Liver (tissue), 8 donors: ENCODE measurements at regions not wholly inside any gene's neighbourhood (a gene's known extent, or its start where the extent isn't known, plus 50 kb on each side); places are given as distances from the start of the nearest gene placed in this dataset.

Source experiments
- DNase-seq: peaks from one replicate; pipeline ENCODE4 v3.0.0-alpha.2; 2017; ENCODE audit warnings: low spot score
- H3K27ac ChIP-seq, 2 donors: one replicate each; pipeline ENCODE4 v1.7.0; 2013; ENCODE audit warnings: inconsistent platforms in 2 of 2, low read length in 2 of 2, control low read depth in 1 of 2, low read depth in 1 of 2, mild to moderate bottlenecking in 1 of 2
- H3K27me3 ChIP-seq, 4 donors: one replicate each; pipeline versions ENCODE4 v1.6.1 to v1.7.0; 2013; ENCODE audit warnings: low read length in 3 of 4, inconsistent platforms in 1 of 4, mild to moderate bottlenecking in 1 of 4, moderate library complexity in 1 of 4; ENCODE audit not compliant: control insufficient read depth in 4 of 4, insufficient read depth in 4 of 4
- H3K36me3 ChIP-seq, 4 donors: one replicate each; pipeline versions ENCODE4 v1.6.1 to v1.7.0; 2013; ENCODE audit warnings: low read length in 3 of 4, mild to moderate bottlenecking in 3 of 4, low read depth in 1 of 4, moderate library complexity in 1 of 4; ENCODE audit not compliant: control insufficient read depth in 4 of 4, insufficient read depth in 3 of 4
- H3K4me1 ChIP-seq, 4 donors: one replicate each; pipeline versions ENCODE4 v1.6.1 to v1.7.0; 2013; ENCODE audit warnings: low read length in 3 of 4, mild to moderate bottlenecking in 3 of 4, moderate library complexity in 1 of 4; ENCODE audit not compliant: control insufficient read depth in 4 of 4, insufficient read depth in 4 of 4
- H3K4me3 ChIP-seq, 3 donors: one replicate each; pipeline versions ENCODE4 v1.6.1 to v1.7.0; 2013; ENCODE audit warnings: low read length in 3 of 3, control low read depth in 1 of 3, low read depth in 1 of 3, mild to moderate bottlenecking in 1 of 3
- H3K9ac ChIP-seq, 2 donors: one replicate each; pipeline ENCODE4 v1.7.0; 2013; ENCODE audit warnings: low read length in 2 of 2, mild to moderate bottlenecking in 2 of 2, moderate library complexity in 2 of 2, control low read depth in 1 of 2, low read depth in 1 of 2
- H3K9me3 ChIP-seq, 4 donors: one replicate each; pipeline versions ENCODE4 v1.6.1 to v1.7.0; 2013; ENCODE audit warnings: low read length in 3 of 4; ENCODE audit not compliant: control insufficient read depth in 4 of 4
- CTCF ChIP-seq: fragments of 150-350 bp; IDR thresholded peaks from 2 replicates; pipeline ENCODE4 v1.5.1; 2017; ENCODE audit warnings: improper control_type of control experiment, low read depth, low read length; ENCODE audit not compliant: missing input control
- EGR1 ChIP-seq, 2 donors: IDR thresholded peaks; 2 replicates each; pipeline ENCODE4 v1.6.1; 2016 to 2018; ENCODE audit warnings: antibody characterized with exemption in 2 of 2, low read depth in 2 of 2
- FOXA1 ChIP-seq: IDR thresholded peaks from 2 replicates; pipeline ENCODE4 v1.6.1; 2016; ENCODE audit warnings: antibody characterized with exemption
- FOXA2 ChIP-seq: IDR thresholded peaks from 2 replicates; pipeline ENCODE4 v1.6.1; 2016; ENCODE audit warnings: antibody characterized with exemption
- GABPA ChIP-seq, 2 donors: IDR thresholded peaks in 1 of 2; conservative IDR thresholded peaks in 1 of 2; 2 replicates each; pipeline ENCODE4 v1.6.1; 2016; ENCODE audit warnings: antibody characterized with exemption in 2 of 2, mild to moderate bottlenecking in 1 of 2, moderate library complexity in 1 of 2
- HNF4A ChIP-seq, 2 donors: conservative IDR thresholded peaks; 2 replicates each; pipeline ENCODE4 v1.6.1; 2016; ENCODE audit warnings: antibody characterized with exemption in 2 of 2, mild to moderate bottlenecking in 2 of 2
- HNF4G ChIP-seq: IDR thresholded peaks from 2 replicates; pipeline ENCODE4 v1.6.1; 2016; ENCODE audit warnings: antibody characterized with exemption
- JUND ChIP-seq, 2 donors: IDR thresholded peaks; 2 replicates each; pipeline ENCODE4 v1.6.1; 2016; ENCODE audit warnings: antibody characterized with exemption in 2 of 2
- MAX ChIP-seq: IDR thresholded peaks from 2 replicates; pipeline ENCODE4 v1.6.1; 2016; ENCODE audit warnings: antibody characterized with exemption
- NR2F2 ChIP-seq: IDR thresholded peaks from 2 replicates; pipeline ENCODE4 v1.6.1; 2016; ENCODE audit warnings: antibody characterized with exemption
- RAD21 ChIP-seq, 2 donors: IDR thresholded peaks; 2 replicates each; pipeline ENCODE4 v1.6.1; 2016; ENCODE audit warnings: antibody characterized with exemption in 2 of 2, mild to moderate bottlenecking in 2 of 2
- RXRA ChIP-seq, 2 donors: IDR thresholded peaks; 2 replicates each; pipeline ENCODE4 v1.6.1; 2017 to 2018; ENCODE audit warnings: antibody characterized with exemption in 2 of 2, mild to moderate bottlenecking in 1 of 2
- SP1 ChIP-seq: IDR thresholded peaks from 2 replicates; pipeline ENCODE4 v1.6.1; 2018; ENCODE audit warnings: antibody characterized with exemption, mild to moderate bottlenecking
- TAF1 ChIP-seq: conservative IDR thresholded peaks from 2 replicates; pipeline ENCODE4 v1.6.1; 2016; ENCODE audit warnings: antibody characterized with exemption, mild to moderate bottlenecking
- YY1 ChIP-seq: IDR thresholded peaks from 2 replicates; pipeline ENCODE4 v1.6.1; 2016; ENCODE audit warnings: antibody characterized with exemption, mild to moderate bottlenecking
- ZBTB33 ChIP-seq: IDR thresholded peaks from 2 replicates; pipeline ENCODE4 v1.6.1; 2016; ENCODE audit warnings: antibody characterized with exemption
- WGBS: extraction: QIAGEN DNeasy Blood & Tissue Kit; methylation state at CpG from one replicate; pipeline ENCODE4 v1.1.7; 2013; 5-methylcytosine and 5-hydroxymethylcytosine counted together
- TF ChIP-seq, protein P1 (sequence below): IDR thresholded peaks from 2 replicates; pipeline ENCODE4 v1.6.1; 2016; ENCODE audit warnings: antibody characterized with exemption, mild to moderate bottlenecking
- TF ChIP-seq, protein P2 (sequence below): IDR thresholded peaks from 2 replicates; pipeline ENCODE4 v1.6.1; 2016; ENCODE audit warnings: antibody characterized with exemption
- donor health status: healthy.
- donor health status: healthy.
- donor health status: healthy.
- donor health status: healthy.
- donor health status: healthy.

DNA sequence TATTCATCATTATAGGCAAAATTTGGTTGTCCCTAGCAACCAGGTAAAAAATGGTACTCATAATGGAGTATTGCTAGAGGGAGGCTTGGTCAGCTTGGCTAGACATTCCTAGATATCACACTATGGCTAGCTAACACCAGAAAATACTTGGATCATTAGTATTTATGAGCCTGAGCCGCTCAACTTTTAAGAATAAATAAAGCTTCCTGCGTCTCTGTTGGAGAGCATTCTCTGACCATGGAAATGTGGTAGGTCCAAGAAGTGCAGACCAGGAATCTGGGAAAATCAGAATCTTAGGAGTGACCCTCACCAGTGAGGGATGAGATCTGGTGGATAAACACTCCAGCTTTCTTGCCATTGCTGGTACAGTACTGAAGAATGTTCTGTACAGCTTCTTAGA is 157.6 kb upstream of the AGR3 start:
- no peak overlapping the region for H3K27ac ChIP-seq
- no peaks in the 10 kb centered on the region for H3K36me3 ChIP-seq
- H3K9ac ChIP-seq, result no peak overlapping the region
- H3K4me3 ChIP-seq, result no peak overlapping the region
- no peak for DNase-seq
- no peaks in the 10 kb centered on the region for H3K9me3 ChIP-seq
- H3K4me1 ChIP-seq, result peaks cover 0 to 5% (median 0%) of the 10 kb centered on the region in 4 donors
- H3K27me3 ChIP-seq, result no peaks in the 10 kb centered on the region
- whole genome bisulfite sequencing, result 96% methylated on average over 2 of the region's 2 CpGs
- no peak for TF ChIP-seq MAX
- TF ChIP-seq, protein P1, sequence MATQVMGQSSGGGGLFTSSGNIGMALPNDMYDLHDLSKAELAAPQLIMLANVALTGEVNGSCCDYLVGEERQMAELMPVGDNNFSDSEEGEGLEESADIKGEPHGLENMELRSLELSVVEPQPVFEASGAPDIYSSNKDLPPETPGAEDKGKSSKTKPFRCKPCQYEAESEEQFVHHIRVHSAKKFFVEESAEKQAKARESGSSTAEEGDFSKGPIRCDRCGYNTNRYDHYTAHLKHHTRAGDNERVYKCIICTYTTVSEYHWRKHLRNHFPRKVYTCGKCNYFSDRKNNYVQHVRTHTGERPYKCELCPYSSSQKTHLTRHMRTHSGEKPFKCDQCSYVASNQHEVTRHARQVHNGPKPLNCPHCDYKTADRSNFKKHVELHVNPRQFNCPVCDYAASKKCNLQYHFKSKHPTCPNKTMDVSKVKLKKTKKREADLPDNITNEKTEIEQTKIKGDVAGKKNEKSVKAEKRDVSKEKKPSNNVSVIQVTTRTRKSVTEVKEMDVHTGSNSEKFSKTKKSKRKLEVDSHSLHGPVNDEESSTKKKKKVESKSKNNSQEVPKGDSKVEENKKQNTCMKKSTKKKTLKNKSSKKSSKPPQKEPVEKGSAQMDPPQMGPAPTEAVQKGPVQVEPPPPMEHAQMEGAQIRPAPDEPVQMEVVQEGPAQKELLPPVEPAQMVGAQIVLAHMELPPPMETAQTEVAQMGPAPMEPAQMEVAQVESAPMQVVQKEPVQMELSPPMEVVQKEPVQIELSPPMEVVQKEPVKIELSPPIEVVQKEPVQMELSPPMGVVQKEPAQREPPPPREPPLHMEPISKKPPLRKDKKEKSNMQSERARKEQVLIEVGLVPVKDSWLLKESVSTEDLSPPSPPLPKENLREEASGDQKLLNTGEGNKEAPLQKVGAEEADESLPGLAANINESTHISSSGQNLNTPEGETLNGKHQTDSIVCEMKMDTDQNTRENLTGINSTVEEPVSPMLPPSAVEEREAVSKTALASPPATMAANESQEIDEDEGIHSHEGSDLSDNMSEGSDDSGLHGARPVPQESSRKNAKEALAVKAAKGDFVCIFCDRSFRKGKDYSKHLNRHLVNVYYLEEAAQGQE, result no peak
- TF ChIP-seq GABPA (IDR thresholded peaks at IDR 0.05 in 1 of 2, conservative IDR thresholded peaks at IDR 0.05 in 1 of 2), result no peak
- TF ChIP-seq, protein P2, sequence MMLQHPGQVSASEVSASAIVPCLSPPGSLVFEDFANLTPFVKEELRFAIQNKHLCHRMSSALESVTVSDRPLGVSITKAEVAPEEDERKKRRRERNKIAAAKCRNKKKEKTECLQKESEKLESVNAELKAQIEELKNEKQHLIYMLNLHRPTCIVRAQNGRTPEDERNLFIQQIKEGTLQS, result no peak
- no peak for TF ChIP-seq RAD21 (IDR thresholded peaks at IDR 0.05)
- TF ChIP-seq YY1, result no peak
- TF ChIP-seq RXRA (IDR thresholded peaks at IDR 0.05), result no peak
- TF ChIP-seq FOXA1, result no peak
- TF ChIP-seq TAF1, result no peak
- TF ChIP-seq ZBTB33, result no peak
- no peak for TF ChIP-seq EGR1 (IDR thresholded peaks at IDR 0.05; ENCODE audit: low read depth in 2 of 2)
- no peak for TF ChIP-seq HNF4A (conservative IDR thresholded peaks at IDR 0.05)
- TF ChIP-seq SP1, result no peak
- TF ChIP-seq NR2F2, result no peak
- TF ChIP-seq CTCF, result no peak
- no peak for TF ChIP-seq HNF4G
- TF ChIP-seq FOXA2, result no peak
- no peak for TF ChIP-seq JUND (IDR thresholded peaks at IDR 0.05)

DNA sequence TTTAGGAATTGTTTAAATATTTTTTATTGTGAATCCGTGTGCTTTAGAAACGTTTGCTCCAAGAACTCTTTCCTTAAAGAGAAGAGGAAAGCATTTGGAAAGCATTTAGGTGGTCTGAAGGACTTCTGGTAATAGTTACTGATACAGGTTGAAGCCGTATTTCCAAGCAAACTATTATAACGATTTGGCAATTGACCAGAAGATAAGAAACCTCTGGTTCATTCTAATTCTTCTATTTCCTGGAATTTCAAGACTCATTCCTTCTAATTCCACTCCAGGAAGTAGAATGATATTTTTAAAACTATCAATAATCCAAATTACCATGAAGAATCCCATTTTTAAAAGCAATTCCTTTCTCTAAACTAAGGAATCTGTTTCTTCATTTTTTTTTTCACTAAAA is 158.9 kb upstream of the AGR3 start:
- 70% methylated on average over 4 of the region's 4 CpGs for WGBS
- no peaks in the 10 kb centered on the region for H3K9me3 ChIP-seq
- H3K27ac ChIP-seq, result peak overlapping the region in 1 of 2 donors; percentile 28
- no peak overlapping the region for H3K9ac ChIP-seq
- H3K4me3 ChIP-seq, result no peak overlapping the region
- no peak for DNase-seq
- H3K36me3 ChIP-seq, result no peaks in the 10 kb centered on the region
- H3K4me1 ChIP-seq, result peaks cover 0 to 5% (median 0%) of the 10 kb centered on the region in 4 donors
- no peaks in the 10 kb centered on the region for H3K27me3 ChIP-seq
- TF ChIP-seq FOXA2, result no peak
- no peak for TF ChIP-seq RAD21 (IDR thresholded peaks at IDR 0.05)
- TF ChIP-seq, protein P1, result no peak
- TF ChIP-seq CTCF, result no peak
- TF ChIP-seq NR2F2, result no peak
- no peak for TF ChIP-seq HNF4A (conservative IDR thresholded peaks at IDR 0.05)
- TF ChIP-seq, protein P2, result no peak
- no peak for TF ChIP-seq EGR1 (IDR thresholded peaks at IDR 0.05; ENCODE audit: low read depth in 2 of 2)
- TF ChIP-seq MAX, result no peak
